SK-N-SH (cell line): ENCODE measurements at regions not wholly inside any gene's neighbourhood (a gene's known extent, or its start where the extent isn't known, plus 50 kb on each side); places are given as distances from the start of the nearest gene placed in this dataset.

Experiments
- CTCF ChIA-PET: fragments of 300-600, 350-600 bp; formaldehyde crosslinking; extraction: SDS; loops from one replicate; lab custom pipeline; 2021; lab: Yijun Ruan, JAX
- POLR2A ChIA-PET: fragments of 350-600 bp; sonication (Branson Sonifier 250); formaldehyde crosslinking; extraction: SDS; loops from one replicate; lab custom pipeline; 2020; ENCODE audit warnings: antibody characterized with exemption, inconsistent platforms; lab: Yijun Ruan, JAX
- DNase-seq: peaks from one replicate; pipeline ENCODE4 v3.0.0; 2012
- H2AFZ ChIP-seq: fragments of 200-600 bp; sonication (generic); 2 replicates; pipeline ENCODE4 v1.8.1; 2016; ENCODE audit warnings: antibody characterized with exemption, mild to moderate bottlenecking, low read depth
- H3F3A ChIP-seq: fragments of 200-600 bp; sonication (generic); replicated peaks from 2 replicates; pipeline ENCODE3; 2016; ENCODE audit warnings: antibody characterized with exemption, mild to moderate bottlenecking; ENCODE audit not compliant: insufficient read depth
- H3K27ac ChIP-seq, 2 experiments: fragments of 200-500 bp in 1 of 2; fragments of 200-600 bp in 1 of 2; sonication (Bioruptor generic) in 1 of 2; sonication (generic), shearing (Covaris generic) in 1 of 2; 2 replicates each; pipeline versions ENCODE4 v1.5.1 to v1.6.1; 2014 to 2016; ENCODE audit warnings: low read depth in 2 of 2, inconsistent platforms in 1 of 2, low read length in 1 of 2, mild to moderate bottlenecking in 1 of 2, mixed read lengths in 1 of 2
- H3K27me3 ChIP-seq: fragments of 200-600 bp; sonication (generic), shearing (Covaris generic); 2 replicates; pipeline ENCODE4 v1.6.1; 2016; ENCODE audit warnings: mixed run types; ENCODE audit not compliant: insufficient read depth
- H3K36me3 ChIP-seq, 2 experiments: fragments of 200-500 bp in 1 of 2; fragments of 200-600 bp in 1 of 2; sonication (Bioruptor generic) in 1 of 2; sonication (generic) in 1 of 2; replicated peaks in 1 of 2; 2 replicates each; pipeline versions ENCODE3 to v1.5.1; 2014 to 2016; ENCODE audit warnings: low read length in 1 of 2, mild to moderate bottlenecking in 1 of 2; ENCODE audit not compliant: insufficient read depth in 2 of 2, control insufficient read depth in 1 of 2
- H3K4me1 ChIP-seq, 2 experiments: fragments of 200-500 bp in 1 of 2; fragments of 200-600 bp in 1 of 2; sonication (Bioruptor generic) in 1 of 2; sonication (generic), shearing (Covaris generic) in 1 of 2; 2 replicates each; pipeline versions ENCODE4 v1.5.1 to v1.6.1; 2014 to 2016; ENCODE audit warnings: low read depth in 1 of 2, low read length in 1 of 2, mixed run types in 1 of 2; ENCODE audit not compliant: insufficient read depth in 2 of 2, control insufficient read depth in 1 of 2
- H3K4me2 ChIP-seq: fragments of 200-600 bp; sonication (generic), shearing (Covaris generic); 2 replicates; pipeline ENCODE4 v1.6.1; 2017; ENCODE audit warnings: mixed run types
- H3K4me3 ChIP-seq, 2 experiments: fragments of 200-500 bp in 1 of 2; fragments of 200-600 bp in 1 of 2; sonication (Bioruptor generic) in 1 of 2; sonication (generic), shearing (Covaris generic) in 1 of 2; 2 replicates each; pipeline versions ENCODE4 v1.5.1 to v1.8.1; 2014 to 2016; ENCODE audit warnings: low read depth in 2 of 2, inconsistent platforms in 1 of 2, low read length in 1 of 2, mild to moderate bottlenecking in 1 of 2, mixed read lengths in 1 of 2, moderate library complexity in 1 of 2
- H3K79me2 ChIP-seq: fragments of 200-600 bp; sonication (generic); 2 replicates; pipeline ENCODE4 v1.8.1; 2017; ENCODE audit warnings: mild to moderate bottlenecking; ENCODE audit not compliant: insufficient read depth
- H3K9ac ChIP-seq: fragments of 200-600 bp; sonication (generic); 2 replicates; pipeline ENCODE4 v1.6.1; 2017; ENCODE audit warnings: mixed run types
- H3K9me2 ChIP-seq: fragments of 200-600 bp; sonication (generic); 2 replicates; pipeline ENCODE4 v1.6.1; 2017; ENCODE audit warnings: mixed run types
- H3K9me3 ChIP-seq: fragments of 200-600 bp; sonication (generic); 2 replicates; pipeline ENCODE4 v1.6.1; 2017; ENCODE audit warnings: mixed run types, mild to moderate bottlenecking, moderate library complexity
- H4K20me1 ChIP-seq: fragments of 200-600 bp; sonication (generic); 2 replicates; pipeline ENCODE4 v1.6.1; 2017; ENCODE audit warnings: mild to moderate bottlenecking, mixed run types; ENCODE audit not compliant: insufficient read depth
- CHD2 ChIP-seq: fragments of 150-350 bp; IDR thresholded peaks from 2 replicates; pipeline ENCODE4 v1.6.1; 2018; ENCODE audit warnings: low read length; ENCODE audit not compliant: partially characterized antibody
- FOXM1 ChIP-seq: IDR thresholded peaks from 2 replicates; pipeline ENCODE4 v1.4.0; 2012; ENCODE audit warnings: low read depth, mild to moderate bottlenecking
- GABPA ChIP-seq: IDR thresholded peaks from 2 replicates; pipeline ENCODE4 v1.4.0; 2012; ENCODE audit warnings: low read depth, mild to moderate bottlenecking
- GATA2 ChIP-seq: sonication (generic); formaldehyde crosslinking; IDR thresholded peaks from 2 replicates; pipeline ENCODE4 v1.5.0; 2020; ENCODE audit warnings: mild to moderate bottlenecking, missing genetic modification reagents
- IRF3 ChIP-seq: fragments of 150-350 bp; IDR thresholded peaks from 2 replicates; pipeline ENCODE4 v1.6.1; 2016; ENCODE audit warnings: mild to moderate bottlenecking, low read depth, low read length
- JUND ChIP-seq: IDR thresholded peaks from 2 replicates; pipeline ENCODE4 v1.4.0; 2012
- MAX ChIP-seq: IDR thresholded peaks from 2 replicates; pipeline ENCODE4 v1.4.0; 2012; ENCODE audit warnings: low read depth
- MEF2A ChIP-seq: IDR thresholded peaks from 2 replicates; pipeline ENCODE4 v1.4.0; 2012; ENCODE audit warnings: low read depth, borderline replicate concordance
- MXI1 ChIP-seq: IDR thresholded peaks from 2 replicates; pipeline ENCODE4 v1.6.1; 2012; ENCODE audit warnings: mild to moderate bottlenecking, low read depth, low read length, improper control_type of control experiment
- PBX3 ChIP-seq: IDR thresholded peaks from 2 replicates; pipeline ENCODE4; 2012
- POLR2AphosphoS5 ChIP-seq: IDR thresholded peaks from 2 replicates; pipeline ENCODE4 v1.6.1; 2012; ENCODE audit warnings: low read depth, low read length
- RAD21 ChIP-seq: IDR thresholded peaks from 2 replicates; pipeline ENCODE4 v1.6.1; 2012; ENCODE audit warnings: mild to moderate bottlenecking, low read length
- REST ChIP-seq: IDR thresholded peaks from 2 replicates; pipeline ENCODE4 v1.6.1; 2012; ENCODE audit warnings: mild to moderate bottlenecking, low read depth, low read length, moderate library complexity
- RXRA ChIP-seq: IDR thresholded peaks from 2 replicates; pipeline ENCODE4 v1.4.0; 2012; ENCODE audit warnings: low read depth, mild to moderate bottlenecking, borderline replicate concordance
- SIN3A ChIP-seq: IDR thresholded peaks from 2 replicates; pipeline ENCODE4 v1.6.1; 2012; ENCODE audit warnings: low read depth, mild to moderate bottlenecking, low read length, moderate library complexity, borderline replicate concordance
- SMC3 ChIP-seq: IDR thresholded peaks from 2 replicates; pipeline ENCODE4 v1.6.1; 2012; ENCODE audit warnings: low read depth, low read length, improper control_type of control experiment
- TAF1 ChIP-seq: IDR thresholded peaks from 2 replicates; pipeline ENCODE4 v1.6.1; 2012; ENCODE audit warnings: low read depth, mild to moderate bottlenecking, low read length, moderate library complexity, borderline replicate concordance
- TCF12 ChIP-seq: IDR thresholded peaks from 2 replicates; pipeline ENCODE4 v1.4.0; 2012
- ZBTB33 ChIP-seq: IDR thresholded peaks from 2 replicates; pipeline ENCODE4 v1.4.0; 2012; ENCODE audit warnings: low read depth, borderline replicate concordance
- WGBS: methylation state at CpG from one replicate; pipeline ENCODE4 v1.1.6; 2017; ENCODE audit warnings: low lambda C conversion rate; 5-methylcytosine and 5-hydroxymethylcytosine counted together

- H3K9me2 ChIP-seq, result no peaks in the 10 kb centered on the region
- peaks cover 0 to 3% of the 10 kb centered on the region in 2 experiments; a peak in 1 of 4 replicates for H3K4me1 ChIP-seq
- no peak overlapping the region for H3K4me2 ChIP-seq
- no peak for DNase-seq
- H3K9ac ChIP-seq, result no peak overlapping the region
- H3K9me3 ChIP-seq, result no peaks in the 10 kb centered on the region
- POLR2A ChIA-PET, result no interaction called here
- H3K36me3 ChIP-seq, result no peaks in the 10 kb centered on the region
- no peaks in the 10 kb centered on the region for H3K79me2 ChIP-seq
- CTCF ChIA-PET, result interaction anchor here (1.3 to 2.3 kb wide), 4 partner anchors 71 to 129 kb away, joined by 3 to 14 read pairs (median 6); no protein-coding TSS in a partner anchor
- no peaks in the 10 kb centered on the region; the same call in 1 of the 2 replicates for H4K20me1 ChIP-seq
- no peak overlapping the region for H3K27ac ChIP-seq
- H2AFZ ChIP-seq, result no peak overlapping the region
- no peaks in the 10 kb centered on the region for H3F3A ChIP-seq
- 37% methylated on average over 5 of the region's 5 CpGs for WGBS
- H3K4me3 ChIP-seq, result no peak overlapping the region
- TF ChIP-seq SIN3A (no peak), TCF12 (no peak), TAF1 (no peak), FOXM1 (no peak), GABPA (no peak), POLR2AphosphoS5 (no peak), JUND (no peak), SMC3 (no peak), IRF3 (no peak), RAD21 (no peak), MAX (no peak), PBX3 (no peak), RXRA (no peak), GATA2 (no peak), MEF2A (no peak), REST (no peak), MXI1 (no peak), ZBTB33 (no peak), CHD2 (no peak)
- H3K27me3 ChIP-seq, result peaks cover 11% of the 10 kb centered on the region; the same call in 1 of the 2 replicates
Observed at GRCh38 chr17:79317916-79318315, 243.3 kb downstream of the ENGASE start.
